PC-9 (cell line): ENCODE measurements at regions not wholly inside any gene's neighbourhood (a gene's known extent, or its start where the extent isn't known, plus 50 kb on each side); places are given as distances from the start of the nearest gene placed in this dataset.

Source experiments
- CTCF ChIP-seq: fragments of 200-600 bp; sonication (generic); conservative IDR thresholded peaks from 2 replicates; pipeline ENCODE4 v1.6.1; 2017; ENCODE audit warnings: mixed run types, antibody characterized with exemption, mild to moderate bottlenecking, moderate library complexity
- EZH2 ChIP-seq: fragments of 200-600 bp; sonication (generic); IDR thresholded peaks from 2 replicates; pipeline ENCODE4 v1.8.0; 2017; ENCODE audit warnings: antibody characterized with exemption, low read depth

GRCh38 chr9:91084896-91085516 lies 276.7 kb downstream of the AUH start:
- TF ChIP-seq CTCF (no peak), EZH2 (no peak)
